NCI-H187 (cell line): ENCODE measurements at regions not wholly inside any gene's neighbourhood (a gene's known extent, or its start where the extent isn't known, plus 50 kb on each side); places are given as distances from the start of the nearest gene placed in this dataset.
"Not testable (repeated sequence)": the region's sequence is repeated elsewhere in the genome, so short reads cannot be mapped to it uniquely, and the experiment has no call there.

Experiments
- DNase-seq, 2 experiments: peaks; one replicate each; lab custom pipeline; 2025; lab: John Stamatoyannopoulos, UW

- no peak for DNase-seq
These were observed 379.4 kb upstream of the PDE3A start for GRCh38 chr12:19988948-19989347.

- DNase-seq, result no peak
These were observed 377.2 kb upstream of the PDE3A start for GRCh38 chr12:19991146-19991545.

GRCh38 chr12:19992311-19992710 is 376.0 kb upstream of the PDE3A start:
- DNase-seq, result no peak

GRCh38 chr12:19994968-19995367 is 373.4 kb upstream of the PDE3A start:
- no peak for DNase-seq

GRCh38 chr12:19997656-19998400 is 370.5 kb upstream of the PDE3A start:
- DNase-seq, result no peak

GRCh38 chr12:19998411-19998810 is 369.9 kb upstream of the PDE3A start:
- peak in 1 of 2 experiments; percentile 4 for DNase-seq

GRCh38 chr12:19998961-19999804 is 369.2 kb upstream of the PDE3A start:
- DNase-seq, result no peak

- no peak for DNase-seq
These were observed 368.6 kb upstream of the PDE3A start for GRCh38 chr12:19999805-20000138.

GRCh38 chr12:20000229-20000849 is 368.0 kb upstream of the PDE3A start:
- DNase-seq, result no peak

- DNase-seq, result no peak
These were observed 365.1 kb upstream of the PDE3A start for GRCh38 chr12:20003252-20003651.

- DNase-seq, result no peak
These were observed 363.4 kb upstream of the PDE3A start for GRCh38 chr12:20004952-20005351.

GRCh38 chr12:20006871-20007730 is 361.2 kb upstream of the PDE3A start:
- DNase-seq, result no peak

- not testable (repeated sequence) for DNase-seq
These were observed 358.4 kb upstream of the PDE3A start for GRCh38 chr12:20009965-20010364.

- DNase-seq, result no peak
These were observed 357.1 kb upstream of the PDE3A start for GRCh38 chr12:20011200-20011599.

- no peak for DNase-seq
These were observed 350.5 kb upstream of the PDE3A start for GRCh38 chr12:20017802-20018201.

- DNase-seq, result no peak
These were observed 349.9 kb upstream of the PDE3A start for GRCh38 chr12:20018406-20018805.

GRCh38 chr12:20024194-20024593 is 344.1 kb upstream of the PDE3A start:
- DNase-seq, result no peak

GRCh38 chr12:20028033-20028432 is 340.3 kb upstream of the PDE3A start:
- no peak for DNase-seq

- DNase-seq, result no peak
These were observed 337.5 kb upstream of the PDE3A start for GRCh38 chr12:20030826-20031225.

GRCh38 chr12:20039562-20039961 is 328.8 kb upstream of the PDE3A start:
- no peak for DNase-seq

- no peak for DNase-seq
These were observed 328.2 kb upstream of the PDE3A start for GRCh38 chr12:20040184-20040583.

GRCh38 chr12:20040831-20041230 is 327.5 kb upstream of the PDE3A start:
- DNase-seq, result no peak
